OCI-LY1 (cell line): ENCODE measurements at regions not wholly inside any gene's neighbourhood (a gene's known extent, or its start where the extent isn't known, plus 50 kb on each side); places are given as distances from the start of the nearest gene placed in this dataset.

Experiments used
- H2AFZ ChIP-seq: fragments of 200-600 bp; sonication (generic), shearing (Covaris generic); 2 replicates; pipeline ENCODE4 v1.6.0; 2014; ENCODE audit warnings: antibody characterized with exemption, mild to moderate bottlenecking, low read length
- H3F3A ChIP-seq: fragments of 200-600 bp; sonication (generic), shearing (Covaris generic); 2 replicates; pipeline ENCODE4 v1.6.0; 2014; ENCODE audit warnings: mild to moderate bottlenecking, antibody characterized with exemption, low read length, moderate library complexity; ENCODE audit not compliant: insufficient read depth
- H3K27ac ChIP-seq: fragments of 200-600 bp; sonication (generic); 2 replicates; pipeline ENCODE4 v1.5.1; 2014; ENCODE audit warnings: low read length, mixed run types, mild to moderate bottlenecking, low read depth; ENCODE audit not compliant: poor library complexity, severe bottlenecking
- H3K27me3 ChIP-seq: fragments of 200-600 bp; sonication (generic); 2 replicates; pipeline ENCODE4 v1.6.0; 2014; ENCODE audit warnings: antibody characterized with exemption, mild to moderate bottlenecking, low read length, moderate library complexity; ENCODE audit not compliant: insufficient read depth
- H3K36me3 ChIP-seq: fragments of 200-600 bp; sonication (generic); 2 replicates; pipeline ENCODE4 v1.6.1; 2014; ENCODE audit warnings: mild to moderate bottlenecking, antibody characterized with exemption, low read length, moderate library complexity, mixed read lengths; ENCODE audit not compliant: insufficient read depth
- H3K4me1 ChIP-seq: fragments of 200-600 bp; sonication (generic); 2 replicates; pipeline ENCODE4 v1.5.1; 2014; ENCODE audit warnings: mild to moderate bottlenecking, low read length, moderate library complexity; ENCODE audit not compliant: insufficient read depth, severe bottlenecking
- H3K4me2 ChIP-seq: fragments of 200-600 bp; sonication (generic), shearing (Covaris generic); 2 replicates; pipeline ENCODE4 v1.6.1; 2014; ENCODE audit warnings: low read length
- H3K4me3 ChIP-seq: fragments of 200-600 bp; sonication (generic); 2 replicates; pipeline ENCODE4 v1.5.1; 2014; ENCODE audit warnings: low read length, low read depth, mild to moderate bottlenecking, mixed read lengths; ENCODE audit not compliant: poor library complexity, severe bottlenecking
- H3K79me2 ChIP-seq: fragments of 200-600 bp; shearing (Covaris generic); 2 replicates; pipeline ENCODE4 v1.6.1; 2016; ENCODE audit warnings: mixed run types, low read length, mixed read lengths; ENCODE audit not compliant: insufficient read depth
- H3K9ac ChIP-seq: fragments of 200-600 bp; sonication (generic), shearing (Covaris generic); 2 replicates; pipeline ENCODE4 v1.6.1; 2014; ENCODE audit warnings: mild to moderate bottlenecking, low read length, mixed read lengths
- H3K9me2 ChIP-seq: fragments of 200-600 bp; sonication (generic), shearing (Covaris generic); 2 replicates; pipeline ENCODE4 v1.6.1; 2014; ENCODE audit warnings: low read depth, mild to moderate bottlenecking, low read length, mixed read lengths
- H3K9me3 ChIP-seq: fragments of 200-600 bp; shearing (Covaris generic); 2 replicates; pipeline ENCODE4 v1.6.1; 2014; ENCODE audit warnings: low read length, mixed read lengths
- H4K20me1 ChIP-seq: fragments of 200-600 bp; sonication (generic), shearing (Covaris generic); 2 replicates; pipeline ENCODE4 v1.6.0; 2016; ENCODE audit warnings: mild to moderate bottlenecking, low read length; ENCODE audit not compliant: insufficient read depth
- EZH2 ChIP-seq: fragments of 200-600 bp; sonication (generic), shearing (Covaris generic); IDR thresholded peaks from 2 replicates; pipeline ENCODE4 v1.8.0; 2017; ENCODE audit warnings: borderline replicate concordance, mixed run types, mild to moderate bottlenecking, antibody characterized with exemption, low read length, moderate library complexity, mixed read lengths
- TF ChIP-seq, protein P1 (sequence below): fragments of 200-600 bp; sonication (generic), shearing (Covaris generic); IDR thresholded peaks from 2 replicates; pipeline ENCODE4 v1.5.1; 2017; ENCODE audit warnings: mild to moderate bottlenecking, antibody characterized with exemption, low read length, moderate library complexity, mixed read lengths

GRCh38 chr16:79911660-79912059 lies 311.1 kb upstream of the MAF start:
- no peak overlapping the region for H3K4me2 ChIP-seq
- no peak overlapping the region for H3K9ac ChIP-seq
- no peaks in the 10 kb centered on the region for H3K79me2 ChIP-seq
- no peaks in the 10 kb centered on the region for H4K20me1 ChIP-seq
- H3K4me3 ChIP-seq: no peak overlapping the region
- no peaks in the 10 kb centered on the region for H3K9me3 ChIP-seq
- no peaks in the 10 kb centered on the region for H3K4me1 ChIP-seq
- no peak for TF ChIP-seq EZH2
- TF ChIP-seq, protein P1, sequence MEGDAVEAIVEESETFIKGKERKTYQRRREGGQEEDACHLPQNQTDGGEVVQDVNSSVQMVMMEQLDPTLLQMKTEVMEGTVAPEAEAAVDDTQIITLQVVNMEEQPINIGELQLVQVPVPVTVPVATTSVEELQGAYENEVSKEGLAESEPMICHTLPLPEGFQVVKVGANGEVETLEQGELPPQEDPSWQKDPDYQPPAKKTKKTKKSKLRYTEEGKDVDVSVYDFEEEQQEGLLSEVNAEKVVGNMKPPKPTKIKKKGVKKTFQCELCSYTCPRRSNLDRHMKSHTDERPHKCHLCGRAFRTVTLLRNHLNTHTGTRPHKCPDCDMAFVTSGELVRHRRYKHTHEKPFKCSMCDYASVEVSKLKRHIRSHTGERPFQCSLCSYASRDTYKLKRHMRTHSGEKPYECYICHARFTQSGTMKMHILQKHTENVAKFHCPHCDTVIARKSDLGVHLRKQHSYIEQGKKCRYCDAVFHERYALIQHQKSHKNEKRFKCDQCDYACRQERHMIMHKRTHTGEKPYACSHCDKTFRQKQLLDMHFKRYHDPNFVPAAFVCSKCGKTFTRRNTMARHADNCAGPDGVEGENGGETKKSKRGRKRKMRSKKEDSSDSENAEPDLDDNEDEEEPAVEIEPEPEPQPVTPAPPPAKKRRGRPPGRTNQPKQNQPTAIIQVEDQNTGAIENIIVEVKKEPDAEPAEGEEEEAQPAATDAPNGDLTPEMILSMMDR: no peak
- H2AFZ ChIP-seq: no peak overlapping the region
- no peaks in the 10 kb centered on the region for H3K36me3 ChIP-seq
- H3F3A ChIP-seq: no peaks in the 10 kb centered on the region
- no peaks in the 10 kb centered on the region for H3K27me3 ChIP-seq
- H3K27ac ChIP-seq: no peak overlapping the region
- no peaks in the 10 kb centered on the region for H3K9me2 ChIP-seq

DNA sequence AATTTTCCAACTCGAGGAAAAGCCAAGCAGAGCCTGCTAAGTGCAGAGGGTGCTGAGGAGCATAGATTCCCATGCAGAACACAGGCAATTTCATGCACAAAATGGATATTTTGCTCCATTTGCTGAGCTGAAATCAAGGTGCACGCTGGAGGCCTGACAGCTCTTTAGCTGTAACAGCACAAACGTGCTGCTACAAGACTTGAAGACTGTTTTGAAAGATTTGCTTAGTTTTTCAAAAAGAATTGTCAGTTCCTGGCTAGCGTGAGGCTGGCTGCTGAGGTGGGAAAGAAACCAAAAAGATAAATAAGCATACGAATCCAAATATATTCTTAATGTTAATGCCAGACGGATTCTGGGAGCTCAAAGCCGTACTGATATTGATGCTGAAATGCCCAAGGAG lies 309.0 kb upstream of the MAF start:
- no peak overlapping the region for H3K27ac ChIP-seq
- H3K79me2 ChIP-seq: no peaks in the 10 kb centered on the region
- H3K4me3 ChIP-seq: no peak overlapping the region
- no peaks in the 10 kb centered on the region for H3K4me1 ChIP-seq
- H3K9me3 ChIP-seq: no peaks in the 10 kb centered on the region
- H2AFZ ChIP-seq: no peak overlapping the region
- TF ChIP-seq EZH2: no peak
- TF ChIP-seq, protein P1: no peak
- no peaks in the 10 kb centered on the region for H3K9me2 ChIP-seq
- no peaks in the 10 kb centered on the region for H3K27me3 ChIP-seq
- H3K9ac ChIP-seq: no peak overlapping the region
- H3K36me3 ChIP-seq: no peaks in the 10 kb centered on the region
- H3K4me2 ChIP-seq: no peak overlapping the region
- no peaks in the 10 kb centered on the region for H4K20me1 ChIP-seq
- no peaks in the 10 kb centered on the region for H3F3A ChIP-seq

- Histone ChIP-seq H3K27me3 (no peaks in the 10 kb centered on the region), H3K9ac (no peak overlapping the region), H3K79me2 (no peaks in the 10 kb centered on the region), H3F3A (no peaks in the 10 kb centered on the region), H3K36me3 (no peaks in the 10 kb centered on the region), H4K20me1 (no peaks in the 10 kb centered on the region), H3K4me3 (no peak overlapping the region), H3K4me2 (no peak overlapping the region), H3K9me3 (no peaks in the 10 kb centered on the region), H3K4me1 (no peaks in the 10 kb centered on the region), H2AFZ (no peak overlapping the region), H3K9me2 (no peaks in the 10 kb centered on the region), H3K27ac (no peak overlapping the region)
- no peak for TF ChIP-seq EZH2
- TF ChIP-seq, protein P1: no peak
These were observed 302.9 kb upstream of the MAF start for GRCh38 chr16:79903471-79903870.
